ENCODE measurements at regions not wholly inside any gene's neighbourhood (a gene's known extent, or its start where the extent isn't known, plus 50 kb on each side); places are given as distances from the start of the nearest gene placed in this dataset.
"Not testable (repeated sequence)": the region's sequence is repeated elsewhere in the genome, so short reads cannot be mapped to it uniquely, and the experiment has no call there.

DNA sequence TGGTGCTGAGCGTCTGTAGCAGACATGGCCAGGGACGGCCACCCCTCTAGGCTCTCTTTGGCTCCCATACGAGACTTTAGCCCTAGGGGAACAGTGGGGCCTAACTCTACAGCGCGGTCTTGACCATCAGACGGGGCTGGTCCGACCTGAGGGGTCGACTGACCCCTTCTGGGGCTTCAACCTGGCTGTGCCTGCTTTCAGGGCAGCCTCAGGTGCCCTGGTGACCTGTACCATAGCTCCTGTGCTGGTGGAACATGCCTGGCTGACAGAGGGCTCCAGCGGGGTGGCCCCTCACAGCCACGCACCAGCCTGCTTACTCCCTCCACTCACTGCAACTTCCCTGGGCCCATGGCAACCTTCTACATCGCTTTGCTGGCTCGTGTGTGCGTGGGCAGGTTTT, 423.4 kb upstream of the SEMA6A start:
- no peak for DNase-seq

DNA sequence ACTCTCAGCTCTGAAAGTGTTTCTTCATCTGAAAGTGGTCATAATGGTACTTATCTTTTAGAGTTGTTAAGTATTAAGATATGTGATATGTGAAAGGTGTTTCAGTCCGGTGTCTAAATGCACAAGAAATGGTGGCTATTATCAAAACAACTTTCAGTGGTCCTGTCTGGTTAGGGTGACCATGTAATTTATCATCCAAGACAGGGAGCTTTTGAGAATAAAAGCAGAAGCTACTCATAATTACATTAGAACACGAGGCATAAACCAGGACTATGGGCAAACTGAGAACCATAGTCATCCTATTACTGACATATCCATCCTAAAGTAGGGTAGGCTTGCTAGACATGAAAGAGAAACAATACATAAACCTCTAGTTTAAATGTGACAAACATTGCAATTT, 418.1 kb upstream of the SEMA6A start:
- no peak for DNase-seq

- no peak for DNase-seq
These were observed 415.4 kb upstream of the SEMA6A start for GRCh38 chr5:116989995-116990394.

DNA sequence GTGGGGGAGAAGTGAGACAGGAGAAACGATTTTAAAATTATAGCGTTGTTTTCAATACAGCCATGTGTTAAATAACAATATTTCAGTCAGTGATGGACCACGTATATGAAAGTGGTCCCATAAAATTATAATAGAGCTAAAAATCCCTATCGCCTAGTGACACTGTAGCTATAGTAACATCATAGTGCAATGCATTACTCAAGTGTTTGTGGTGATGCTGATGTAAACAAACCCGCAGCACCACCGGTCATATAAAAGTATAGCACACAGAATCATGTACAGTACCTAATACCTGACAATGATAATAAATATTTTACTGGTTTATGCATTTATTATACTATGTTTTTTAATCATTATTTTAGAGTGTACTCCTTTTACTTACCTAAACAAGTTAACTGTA, 407.4 kb upstream of the SEMA6A start:
- DNase-seq: no peak

DNA sequence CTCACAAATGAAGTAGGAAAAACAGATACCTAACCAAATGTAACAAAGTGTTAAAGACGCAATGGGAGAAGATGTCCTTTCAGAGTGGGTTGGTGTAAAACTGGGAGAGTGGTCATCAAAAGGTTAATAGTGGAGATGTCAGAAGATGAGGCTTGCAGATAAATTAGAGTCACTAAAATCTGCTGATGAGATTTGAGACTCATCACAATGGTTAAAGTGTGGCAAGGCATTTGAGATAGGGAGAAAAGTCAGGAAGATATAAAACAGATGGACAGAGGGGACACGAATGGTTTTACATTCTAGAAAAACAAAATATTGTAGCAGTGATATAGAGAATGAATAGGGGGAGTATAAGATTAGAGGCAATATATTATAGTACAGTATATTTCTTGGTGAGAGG, 406.0 kb upstream of the SEMA6A start:
- DNase-seq: no peak

GRCh38 chr5:116976767-116977166, 402.1 kb upstream of the SEMA6A start:
- DNase-seq: no peak

GRCh38 chr5:116971131-116971530, 396.5 kb upstream of the SEMA6A start:
- DNase-seq: no peak

- no peak for DNase-seq
These were observed 395.7 kb upstream of the SEMA6A start for GRCh38 chr5:116970318-116970717.

GRCh38 chr5:116964438-116964837, 389.8 kb upstream of the SEMA6A start:
- no peak for DNase-seq

DNA sequence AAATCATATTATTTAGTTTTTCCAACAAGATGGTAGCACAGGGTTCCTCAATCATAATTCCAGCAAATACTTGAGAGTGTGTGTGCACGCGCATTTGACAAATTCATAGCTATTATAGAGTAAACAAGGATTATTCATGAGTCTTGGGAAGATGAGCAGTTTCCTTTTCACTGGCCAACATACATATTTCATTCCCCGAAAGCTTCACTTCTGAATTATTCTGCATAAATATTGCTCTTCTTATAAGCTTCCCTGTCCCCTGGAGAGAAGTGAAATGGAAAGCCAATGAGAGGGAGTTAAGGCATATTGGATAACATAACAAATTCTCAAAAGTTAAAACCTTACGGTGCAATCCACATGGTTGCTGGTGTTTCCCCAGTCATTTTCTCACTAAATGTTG, 386.4 kb upstream of the SEMA6A start:
- no peak for DNase-seq

- no peak for DNase-seq
These were observed 385.2 kb upstream of the SEMA6A start for GRCh38 chr5:116959843-116960242.

GRCh38 chr5:116953251-116953930, 378.8 kb upstream of the SEMA6A start:
- DNase-seq: no peak

DNA sequence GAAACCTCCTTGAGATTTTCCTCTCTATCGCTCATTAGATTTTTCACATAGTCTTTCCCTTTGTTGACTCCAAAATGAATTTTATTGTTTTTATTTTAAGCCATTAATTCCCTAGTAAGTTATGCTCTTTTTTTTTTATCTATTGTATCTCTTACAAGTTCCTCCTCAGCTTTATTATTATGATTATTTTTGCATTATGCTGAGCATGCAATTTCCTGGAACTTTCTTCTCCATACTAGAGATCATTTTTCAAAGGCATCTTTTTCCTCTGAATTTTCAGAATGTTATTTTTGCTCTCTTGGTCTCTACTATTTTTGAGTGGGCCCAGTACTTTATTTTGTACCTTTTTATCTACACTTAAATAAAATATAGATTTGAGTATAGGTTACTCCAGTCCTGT, 376.6 kb upstream of the SEMA6A start:
- DNase-seq: no peak

DNA sequence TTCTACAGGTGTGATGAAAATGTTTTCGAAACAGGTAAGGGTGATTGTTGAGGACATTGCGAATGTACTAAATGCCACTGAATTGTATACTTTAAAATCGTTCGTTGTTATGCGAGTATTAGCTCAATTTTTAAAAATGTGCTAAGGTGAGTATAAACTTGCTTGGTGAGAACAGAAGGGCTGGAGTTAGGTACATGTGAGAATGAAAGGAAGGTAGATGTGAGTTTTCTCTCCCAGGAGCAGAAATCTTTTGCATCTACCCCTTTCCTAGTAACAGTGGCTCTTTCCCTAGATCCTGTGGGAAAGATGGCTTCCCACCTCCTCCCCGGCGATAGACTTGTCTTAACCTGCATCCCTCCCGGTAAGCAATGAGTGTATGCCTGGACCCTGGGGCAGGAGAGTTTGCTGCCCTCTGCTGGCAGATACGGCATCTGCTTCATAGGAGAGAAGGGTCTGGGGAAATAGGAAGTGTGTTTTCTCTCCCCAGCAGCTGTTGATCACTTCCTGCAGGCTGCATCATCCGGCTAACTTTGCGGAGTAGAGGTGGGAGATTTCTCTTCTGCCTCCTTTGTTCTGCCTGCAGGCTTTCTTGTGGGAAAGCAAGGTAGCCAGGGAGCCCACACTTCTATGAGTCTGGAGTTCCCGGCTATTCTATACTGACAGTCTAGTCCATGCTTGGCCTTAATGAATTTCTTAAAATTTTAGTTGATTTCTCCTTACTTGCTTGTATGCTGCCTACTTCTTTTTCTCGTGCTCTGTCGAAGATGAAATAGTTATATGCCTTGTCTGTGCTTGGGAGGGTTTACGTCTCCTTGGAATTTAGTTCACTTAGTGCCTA, 373.3 kb upstream of the SEMA6A start:
- peak; percentile 79 for DNase-seq

- DNase-seq: not testable (repeated sequence)
These were observed 371.2 kb upstream of the SEMA6A start for GRCh38 chr5:116945613-116946382.

GRCh38 chr5:116944183-116944582, 369.6 kb upstream of the SEMA6A start:
- no peak for DNase-seq

DNA sequence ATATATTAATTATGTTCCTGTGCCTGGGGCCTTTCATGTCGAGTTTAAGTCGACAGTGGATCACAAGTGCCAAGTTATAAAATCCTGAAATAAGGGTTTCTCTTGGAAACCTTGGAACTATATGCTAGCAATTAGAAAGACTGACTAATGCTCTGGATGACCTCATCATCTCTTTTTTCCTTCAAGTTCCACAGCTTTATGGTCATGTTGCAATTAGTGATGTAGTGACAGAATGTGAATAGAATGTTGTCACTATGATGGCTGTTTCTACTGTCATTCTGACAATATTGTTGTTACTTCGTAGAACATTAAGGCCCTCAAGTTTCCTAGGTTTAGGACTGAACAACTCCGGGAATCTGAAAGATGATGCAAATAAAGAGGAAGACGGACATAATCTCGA, 368.0 kb upstream of the SEMA6A start:
- no peak for DNase-seq

DNA sequence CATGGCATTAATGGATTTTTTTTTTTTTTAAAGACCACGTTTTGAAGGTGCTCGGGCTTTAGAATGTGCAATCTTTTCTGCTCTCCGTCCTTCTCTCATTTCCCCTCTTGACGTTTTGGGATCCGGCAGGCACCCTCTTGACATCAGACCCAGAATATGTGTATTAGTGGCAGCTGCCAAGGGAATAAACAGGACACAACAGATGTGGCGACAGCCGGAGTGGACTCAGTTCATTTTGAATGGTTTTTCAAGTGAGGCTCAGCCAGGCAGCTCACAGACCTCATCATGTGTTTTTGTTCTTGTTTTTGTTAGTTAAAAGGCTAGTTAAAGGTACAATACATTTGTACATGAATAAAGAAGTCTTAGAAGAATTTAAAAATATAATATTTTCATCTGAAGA, 365.0 kb upstream of the SEMA6A start:
- DNase-seq: no peak

- no peak for DNase-seq
These were observed 363.9 kb upstream of the SEMA6A start for GRCh38 chr5:116938488-116938887.

- DNase-seq: no peak
These were observed 361.0 kb upstream of the SEMA6A start for GRCh38 chr5:116935561-116936162.

- no peak for DNase-seq
These were observed 356.0 kb upstream of the SEMA6A start for GRCh38 chr5:116930616-116931015.

DNA sequence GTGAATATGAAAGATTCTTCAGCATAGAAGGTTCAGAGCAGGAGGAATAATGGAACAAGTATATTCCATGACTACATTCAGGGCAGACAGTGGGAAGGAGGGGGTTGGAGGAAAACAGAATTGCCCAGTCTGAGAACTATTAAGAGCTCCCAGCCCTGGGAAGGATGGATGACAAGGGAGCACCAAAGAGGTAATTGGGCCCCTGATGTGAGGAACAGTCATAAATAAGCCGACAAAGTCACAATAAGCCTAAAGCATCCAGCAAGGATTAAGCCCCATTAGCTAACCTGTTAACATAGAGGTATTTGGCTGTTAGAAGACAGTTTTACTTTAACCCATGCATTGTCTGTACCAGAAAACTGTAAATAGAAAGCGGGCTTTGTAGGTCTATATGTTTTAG, 348.7 kb upstream of the SEMA6A start:
- no peak for DNase-seq

DNA sequence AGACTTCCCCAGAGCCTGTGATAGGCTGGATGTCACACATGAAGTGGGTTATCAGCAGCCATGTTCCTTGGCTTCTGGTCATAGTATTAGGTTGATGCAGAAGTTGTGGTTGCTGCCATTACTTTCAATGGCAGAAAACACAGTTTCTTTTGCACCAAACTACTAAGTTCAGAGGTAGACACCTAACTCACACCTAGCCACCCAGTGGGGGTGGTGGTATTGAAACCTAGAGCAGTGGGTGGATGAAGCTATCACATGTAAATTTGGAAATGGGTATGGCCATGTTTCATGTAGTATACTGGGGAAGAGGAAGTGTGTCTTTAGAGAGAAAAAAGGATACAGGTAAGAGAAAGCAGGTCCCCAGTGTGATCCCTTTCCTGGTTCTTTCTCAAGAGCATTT, 347.9 kb upstream of the SEMA6A start:
- no peak for DNase-seq

Data from activated effector memory CD4-positive, alpha-beta T cell treated with anti-CD3 and anti-CD28 coated beads, Interleukin-2, amount 50 U/mL, for 16 hours (primary cell).